ENCODE measurements at regions not wholly inside any gene's neighbourhood (a gene's known extent, or its start where the extent isn't known, plus 50 kb on each side); places are given as distances from the start of the nearest gene placed in this dataset.
"Not testable (repeated sequence)": the region's sequence is repeated elsewhere in the genome, so short reads cannot be mapped to it uniquely, and the experiment has no call there.

- ATAC-seq; DNase-seq (ENCODE audit: low spot score): not testable (repeated sequence)
These were observed 1372.6 kb downstream of the FOXD4L5 start for GRCh38 chr9:63912451-63912850.

GRCh38 chr9:63909076-63909475 lies 1375.9 kb downstream of the FOXD4L5 start:
- DNase-seq (ENCODE audit: low spot score); ATAC-seq: not testable (repeated sequence)

- ATAC-seq; DNase-seq (ENCODE audit: low spot score): not testable (repeated sequence)
These were observed 1385.3 kb downstream of the FOXD4L5 start for GRCh38 chr9:63899637-63900190.

GRCh38 chr9:63881386-63881785 lies 1403.6 kb downstream of the FOXD4L5 start:
- DNase-seq (ENCODE audit: low spot score); ATAC-seq: not testable (repeated sequence)

GRCh38 chr9:63876380-63876779 lies 1408.6 kb downstream of the FOXD4L5 start:
- not testable (repeated sequence) for DNase-seq (ENCODE audit: low spot score); ATAC-seq

- DNase-seq (ENCODE audit: low spot score) (peak; percentile 45), ATAC-seq (peak; percentile 60)
These were observed 1425.4 kb downstream of the FOXD4L5 start for GRCh38 chr9:63859475-63860215.

- ATAC-seq; DNase-seq (ENCODE audit: low spot score): not testable (repeated sequence)
These were observed 1425.9 kb downstream of the FOXD4L5 start for GRCh38 chr9:63859090-63859474.

GRCh38 chr9:63853140-63853751 lies 1431.8 kb downstream of the FOXD4L5 start:
- DNase-seq (ENCODE audit: low spot score); ATAC-seq: not testable (repeated sequence)

- not testable (repeated sequence) for DNase-seq (ENCODE audit: low spot score); ATAC-seq
These were observed 1460.2 kb downstream of the FOXD4L5 start for GRCh38 chr9:63824804-63825203.

GRCh38 chr9:63823375-63824201 lies 1461.4 kb downstream of the FOXD4L5 start:
- not testable (repeated sequence) for DNase-seq (ENCODE audit: low spot score)
- ATAC-seq = peak; percentile 75

- peak; percentile 31 for ATAC-seq
- not testable (repeated sequence) for DNase-seq (ENCODE audit: low spot score)
These were observed 1462.2 kb downstream of the FOXD4L5 start for GRCh38 chr9:63822615-63823374.

- ATAC-seq; DNase-seq (ENCODE audit: low spot score): not testable (repeated sequence)
These were observed 1463.7 kb downstream of the FOXD4L5 start for GRCh38 chr9:63821293-63821692.

- DNase-seq (ENCODE audit: low spot score); ATAC-seq: not testable (repeated sequence)
These were observed 1464.1 kb downstream of the FOXD4L5 start for GRCh38 chr9:63820882-63821281.

- DNase-seq (ENCODE audit: low spot score); ATAC-seq: not testable (repeated sequence)
These were observed 1464.6 kb downstream of the FOXD4L5 start for GRCh38 chr9:63820383-63820782.

GRCh38 chr9:63817622-63818518 lies 1467.1 kb downstream of the FOXD4L5 start:
- DNase-seq (ENCODE audit: low spot score) = peak; percentile 71
- ATAC-seq = peak; percentile 45

- DNase-seq (ENCODE audit: low spot score) (peak; percentile 69), ATAC-seq (peak; percentile 83)
These were observed 1468.0 kb downstream of the FOXD4L5 start for GRCh38 chr9:63816751-63817621.

- not testable (repeated sequence) for DNase-seq (ENCODE audit: low spot score); ATAC-seq
These were observed 1469.9 kb downstream of the FOXD4L5 start for GRCh38 chr9:63814970-63815669.

All from left lobe of liver (tissue), 2 donors.